Nephron progenitor cell (in vitro differentiated cells): ENCODE measurements at regions not wholly inside any gene's neighbourhood (a gene's known extent, or its start where the extent isn't known, plus 50 kb on each side); places are given as distances from the start of the nearest gene placed in this dataset.

Experiments used
- DNase-seq: peaks from one replicate; pipeline ENCODE4 v3.0.0; 2021
- H3K27ac Mint-ChIP-seq: 2 replicates; pipeline ENCODE4 v1.8.0; 2021; ENCODE audit warnings: mild to moderate bottlenecking, moderate library complexity, mixed read lengths
- H3K27me3 Mint-ChIP-seq: 2 replicates; pipeline ENCODE4 v1.8.0; 2021; ENCODE audit warnings: mild to moderate bottlenecking, low read depth, mixed read lengths; ENCODE audit not compliant: poor library complexity
- H3K36me3 Mint-ChIP-seq: 2 replicates; pipeline ENCODE4 v1.8.0; 2021; ENCODE audit warnings: low read depth, mixed read lengths
- H3K4me1 Mint-ChIP-seq: 2 replicates; pipeline ENCODE4 v1.8.0; 2021; ENCODE audit warnings: mixed read lengths
- H3K4me3 Mint-ChIP-seq: 2 replicates; pipeline ENCODE4 v1.8.0; 2021; ENCODE audit warnings: mild to moderate bottlenecking, moderate library complexity, mixed read lengths
- H3K9me3 Mint-ChIP-seq: 2 replicates; pipeline ENCODE4 v1.8.0; 2021; ENCODE audit warnings: mild to moderate bottlenecking, moderate library complexity, mixed read lengths
- CTCF ChIP-seq: fragments of 200-600 bp; sonication (generic); IDR thresholded peaks from 2 replicates; pipeline ENCODE4 v1.5.0; 2021; ENCODE audit warnings: antibody characterized with exemption

- no peak for TF ChIP-seq CTCF
- DNase-seq = no peak
- Mint-ChIP-seq H3K27ac (no peak overlapping the region), H3K4me3 (no peak overlapping the region), H3K4me1 (peaks cover 12% of the 10 kb centered on the region), H3K36me3 (no peaks in the 10 kb centered on the region), H3K27me3 (peaks cover 21% of the 10 kb centered on the region), H3K9me3 (no peaks in the 10 kb centered on the region)
Observed at GRCh38 chr11:4190519-4190918, 95.9 kb downstream of the RRM1 start.

DNA sequence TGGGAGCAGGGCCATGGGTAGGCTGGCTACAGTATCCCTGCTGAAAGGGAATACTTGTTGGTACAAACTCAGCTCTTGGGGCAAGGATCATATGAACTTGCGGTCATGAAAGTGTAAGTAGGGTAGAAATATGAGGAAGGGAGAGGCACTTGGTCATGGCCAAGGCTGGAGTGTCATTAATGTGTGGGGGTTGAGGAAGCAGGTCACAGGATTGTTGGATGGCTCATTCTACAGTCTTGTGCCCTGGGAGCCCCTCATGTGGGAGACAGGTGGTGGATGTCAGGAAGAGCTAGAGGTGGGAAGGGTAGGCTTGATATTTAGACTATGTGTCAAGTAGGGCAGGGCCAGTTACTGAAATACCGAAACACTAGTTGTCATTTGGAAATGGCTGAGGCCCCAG is 95.5 kb downstream of the RRM1 start:
- Mint-ChIP-seq H3K4me3 (no peak overlapping the region), H3K27ac (no peak overlapping the region), H3K36me3 (no peaks in the 10 kb centered on the region), H3K9me3 (no peaks in the 10 kb centered on the region), H3K27me3 (peaks cover 24% of the 10 kb centered on the region), H3K4me1 (peaks cover 12% of the 10 kb centered on the region)
- DNase-seq = no peak
- no peak for TF ChIP-seq CTCF
